ENCODE measurements at regions not wholly inside any gene's neighbourhood (a gene's known extent, or its start where the extent isn't known, plus 50 kb on each side); places are given as distances from the start of the nearest gene placed in this dataset.
"Not testable (repeated sequence)": the region's sequence is repeated elsewhere in the genome, so short reads cannot be mapped to it uniquely, and the experiment has no call there.

- DNase-seq (ENCODE audit: low read depth in 2 of 2), result peak; percentile 3 to 11
These were observed 91.7 kb upstream of the RASSF8 start for GRCh38 chr12:25866586-25867378.

- no peak for DNase-seq (ENCODE audit: low read depth in 2 of 2)
These were observed 90.3 kb upstream of the RASSF8 start for GRCh38 chr12:25868193-25868592.

GRCh38 chr12:25872137-25872536, 86.3 kb upstream of the RASSF8 start:
- DNase-seq (ENCODE audit: low read depth in 2 of 2), result no peak

- DNase-seq (ENCODE audit: low read depth in 2 of 2), result peak in 1 of 2 experiments; percentile 3
These were observed 82.8 kb upstream of the RASSF8 start for GRCh38 chr12:25875661-25876060.

- no peak for DNase-seq (ENCODE audit: low read depth in 2 of 2)
These were observed 82.0 kb upstream of the RASSF8 start for GRCh38 chr12:25876383-25877045.

GRCh38 chr12:25877446-25877845, 81.0 kb upstream of the RASSF8 start:
- no peak for DNase-seq (ENCODE audit: low read depth in 2 of 2)

GRCh38 chr12:25882266-25882665, 76.2 kb upstream of the RASSF8 start:
- DNase-seq (ENCODE audit: low read depth in 2 of 2), result no peak

GRCh38 chr12:25883026-25883916, 75.2 kb upstream of the RASSF8 start:
- no peak for DNase-seq (ENCODE audit: low read depth in 2 of 2)

- DNase-seq (ENCODE audit: low read depth in 2 of 2), result no peak
These were observed 74.2 kb upstream of the RASSF8 start for GRCh38 chr12:25884024-25884919.

- DNase-seq (ENCODE audit: low read depth in 2 of 2), result no peak
These were observed 73.6 kb upstream of the RASSF8 start for GRCh38 chr12:25884920-25885234.

- DNase-seq (ENCODE audit: low read depth in 2 of 2), result no peak
These were observed 72.1 kb upstream of the RASSF8 start for GRCh38 chr12:25886396-25886795.

GRCh38 chr12:25887367-25887766, 71.1 kb upstream of the RASSF8 start:
- DNase-seq (ENCODE audit: low read depth in 2 of 2), result no peak

- no peak for DNase-seq (ENCODE audit: low read depth in 2 of 2)
These were observed 69.3 kb upstream of the RASSF8 start for GRCh38 chr12:25889185-25889584.

GRCh38 chr12:25891095-25891494, 67.4 kb upstream of the RASSF8 start:
- not testable (repeated sequence) for DNase-seq (ENCODE audit: low read depth in 2 of 2)

GRCh38 chr12:25894759-25895158, 63.7 kb upstream of the RASSF8 start:
- no peak for DNase-seq (ENCODE audit: low read depth in 2 of 2)

GRCh38 chr12:25896981-25897380, 61.5 kb upstream of the RASSF8 start:
- DNase-seq (ENCODE audit: low read depth in 2 of 2), result no peak

- DNase-seq (ENCODE audit: low read depth in 2 of 2), result no peak
These were observed 54.8 kb upstream of the RASSF8 start for GRCh38 chr12:25903603-25904245.

GRCh38 chr12:25904442-25904841, 54.0 kb upstream of the RASSF8 start:
- DNase-seq (ENCODE audit: low read depth in 2 of 2), result no peak

GRCh38 chr12:25906651-25907340, 51.7 kb upstream of the RASSF8 start:
- no peak for DNase-seq (ENCODE audit: low read depth in 2 of 2)
